ENCODE measurements at regions not wholly inside any gene's neighbourhood (a gene's known extent, or its start where the extent isn't known, plus 50 kb on each side); places are given as distances from the start of the nearest gene placed in this dataset.

DNA sequence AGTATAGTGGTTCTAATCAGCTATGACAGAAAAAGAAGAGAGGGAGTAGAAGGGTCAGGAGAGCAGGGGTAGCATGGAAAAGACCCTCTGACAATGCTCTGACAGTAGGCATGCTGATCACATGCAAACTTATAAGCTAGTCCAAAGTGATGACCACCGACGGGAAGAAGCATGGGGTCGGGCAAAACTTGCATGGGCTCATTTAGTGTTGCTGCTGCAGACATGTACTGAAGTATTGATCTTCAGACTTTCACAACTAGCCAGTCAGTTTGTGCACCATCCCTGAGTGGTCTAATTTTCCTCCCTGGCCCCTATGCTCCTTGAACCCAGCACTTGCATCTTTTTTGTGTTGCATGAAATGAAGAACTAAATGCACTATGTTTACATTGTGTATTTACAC is 225.4 kb downstream of the SYK start:
- ATAC-seq (no peak), DNase-seq (ENCODE audit: low read depth, low spot score) (no peak)
- no peaks in the 10 kb centered on the region for H3K36me3 ChIP-seq (ENCODE audit: control insufficient read depth, insufficient read depth, low read length)
- H3K9me3 ChIP-seq (ENCODE audit: control insufficient read depth, insufficient read depth, low read depth, low read length), result no peaks in the 10 kb centered on the region
- H3K4me3 ChIP-seq (ENCODE audit: low read depth in 2 of 2, low read length in 2 of 2), result no peak overlapping the region
- TF ChIP-seq TCF7L2 (IDR thresholded peaks at IDR 0.05; ENCODE audit: low read depth, low read length), result no peak
- TF ChIP-seq SIN3A (IDR thresholded peaks at IDR 0.05; ENCODE audit: borderline replicate concordance, insufficient read depth, low read depth, low read length), result no peak
- TF ChIP-seq, protein P1, sequence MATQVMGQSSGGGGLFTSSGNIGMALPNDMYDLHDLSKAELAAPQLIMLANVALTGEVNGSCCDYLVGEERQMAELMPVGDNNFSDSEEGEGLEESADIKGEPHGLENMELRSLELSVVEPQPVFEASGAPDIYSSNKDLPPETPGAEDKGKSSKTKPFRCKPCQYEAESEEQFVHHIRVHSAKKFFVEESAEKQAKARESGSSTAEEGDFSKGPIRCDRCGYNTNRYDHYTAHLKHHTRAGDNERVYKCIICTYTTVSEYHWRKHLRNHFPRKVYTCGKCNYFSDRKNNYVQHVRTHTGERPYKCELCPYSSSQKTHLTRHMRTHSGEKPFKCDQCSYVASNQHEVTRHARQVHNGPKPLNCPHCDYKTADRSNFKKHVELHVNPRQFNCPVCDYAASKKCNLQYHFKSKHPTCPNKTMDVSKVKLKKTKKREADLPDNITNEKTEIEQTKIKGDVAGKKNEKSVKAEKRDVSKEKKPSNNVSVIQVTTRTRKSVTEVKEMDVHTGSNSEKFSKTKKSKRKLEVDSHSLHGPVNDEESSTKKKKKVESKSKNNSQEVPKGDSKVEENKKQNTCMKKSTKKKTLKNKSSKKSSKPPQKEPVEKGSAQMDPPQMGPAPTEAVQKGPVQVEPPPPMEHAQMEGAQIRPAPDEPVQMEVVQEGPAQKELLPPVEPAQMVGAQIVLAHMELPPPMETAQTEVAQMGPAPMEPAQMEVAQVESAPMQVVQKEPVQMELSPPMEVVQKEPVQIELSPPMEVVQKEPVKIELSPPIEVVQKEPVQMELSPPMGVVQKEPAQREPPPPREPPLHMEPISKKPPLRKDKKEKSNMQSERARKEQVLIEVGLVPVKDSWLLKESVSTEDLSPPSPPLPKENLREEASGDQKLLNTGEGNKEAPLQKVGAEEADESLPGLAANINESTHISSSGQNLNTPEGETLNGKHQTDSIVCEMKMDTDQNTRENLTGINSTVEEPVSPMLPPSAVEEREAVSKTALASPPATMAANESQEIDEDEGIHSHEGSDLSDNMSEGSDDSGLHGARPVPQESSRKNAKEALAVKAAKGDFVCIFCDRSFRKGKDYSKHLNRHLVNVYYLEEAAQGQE (IDR thresholded peaks at IDR 0.05; ENCODE audit: insufficient read depth in 1 of 2, low read depth in 2 of 2, low read length in 1 of 2), result no peak
- TF ChIP-seq, protein P2, sequence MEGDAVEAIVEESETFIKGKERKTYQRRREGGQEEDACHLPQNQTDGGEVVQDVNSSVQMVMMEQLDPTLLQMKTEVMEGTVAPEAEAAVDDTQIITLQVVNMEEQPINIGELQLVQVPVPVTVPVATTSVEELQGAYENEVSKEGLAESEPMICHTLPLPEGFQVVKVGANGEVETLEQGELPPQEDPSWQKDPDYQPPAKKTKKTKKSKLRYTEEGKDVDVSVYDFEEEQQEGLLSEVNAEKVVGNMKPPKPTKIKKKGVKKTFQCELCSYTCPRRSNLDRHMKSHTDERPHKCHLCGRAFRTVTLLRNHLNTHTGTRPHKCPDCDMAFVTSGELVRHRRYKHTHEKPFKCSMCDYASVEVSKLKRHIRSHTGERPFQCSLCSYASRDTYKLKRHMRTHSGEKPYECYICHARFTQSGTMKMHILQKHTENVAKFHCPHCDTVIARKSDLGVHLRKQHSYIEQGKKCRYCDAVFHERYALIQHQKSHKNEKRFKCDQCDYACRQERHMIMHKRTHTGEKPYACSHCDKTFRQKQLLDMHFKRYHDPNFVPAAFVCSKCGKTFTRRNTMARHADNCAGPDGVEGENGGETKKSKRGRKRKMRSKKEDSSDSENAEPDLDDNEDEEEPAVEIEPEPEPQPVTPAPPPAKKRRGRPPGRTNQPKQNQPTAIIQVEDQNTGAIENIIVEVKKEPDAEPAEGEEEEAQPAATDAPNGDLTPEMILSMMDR (IDR thresholded peaks at IDR 0.05), result no peak
- no peak for TF ChIP-seq POLR2AphosphoS5 (IDR thresholded peaks at IDR 0.05; ENCODE audit: low read depth, low read length)
- intact Hi-C loops (cut with micrococcal nuclease; ENCODE audit: unreplicated experiment) (no loop called here), in situ Hi-C loops (cut with HindIII; ENCODE audit: low pct_unique_long_range_greater_than_20kb, low sequenced_read_pairs) (no loop called here)
- POLR2A ChIA-PET, result no interaction called here
- no peaks in the 10 kb centered on the region for H3K27me3 ChIP-seq (ENCODE audit: control insufficient read depth, insufficient read depth, low read length)
- BruUV-seq (replicated peaks), result no TSS peak
- CTCF ChIA-PET, result no interaction called here
- H3K4me1 ChIP-seq (ENCODE audit: control insufficient read depth, insufficient read depth, low read length), result no peaks in the 10 kb centered on the region
- no peak overlapping the region for H3K27ac ChIP-seq (ENCODE audit: low read length)

DNA sequence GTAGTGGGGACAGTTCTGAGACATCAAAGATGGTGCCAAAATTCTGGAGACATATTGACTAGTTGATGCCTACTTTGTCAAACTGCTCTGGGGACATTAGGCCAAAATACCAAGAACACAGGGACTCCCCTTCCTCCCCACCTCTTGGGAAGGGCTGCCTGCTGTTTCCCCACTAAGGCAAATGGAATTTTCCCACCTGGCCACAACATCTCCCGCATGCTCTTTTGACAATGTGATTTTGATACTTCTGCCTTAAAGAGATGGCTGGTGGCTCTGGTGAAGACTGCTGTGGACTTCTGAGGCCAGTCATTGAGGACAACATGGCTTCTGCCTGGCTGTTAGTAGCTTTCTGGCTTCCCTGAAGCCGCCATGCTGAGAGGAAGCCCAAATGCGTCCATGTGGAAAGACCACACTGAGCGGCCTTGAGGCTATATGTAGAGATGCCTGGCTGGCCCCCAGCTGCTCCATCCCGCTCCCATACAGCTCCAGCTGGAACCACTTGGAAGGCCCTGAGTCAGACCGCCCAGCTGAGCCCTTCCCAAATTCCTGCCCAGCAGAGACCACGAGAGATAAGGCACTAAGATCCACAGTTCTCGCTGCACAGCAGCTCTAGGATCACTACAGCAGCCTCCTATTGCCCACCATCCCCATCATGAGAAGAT is 226.7 kb downstream of the SYK start:
- TF ChIP-seq, protein P1 (IDR thresholded peaks at IDR 0.05; ENCODE audit: insufficient read depth in 1 of 2, low read depth in 2 of 2, low read length in 1 of 2), result no peak
- TF ChIP-seq POLR2AphosphoS5 (IDR thresholded peaks at IDR 0.05; ENCODE audit: low read depth, low read length) (no peak), SIN3A (IDR thresholded peaks at IDR 0.05; ENCODE audit: borderline replicate concordance, insufficient read depth, low read depth, low read length) (no peak)
- TF ChIP-seq, protein P2 (IDR thresholded peaks at IDR 0.05), result no peak
- H3K27me3 ChIP-seq (ENCODE audit: control insufficient read depth, insufficient read depth, low read length), result no peaks in the 10 kb centered on the region
- intact Hi-C loops (cut with micrococcal nuclease; ENCODE audit: unreplicated experiment) (no loop called here), in situ Hi-C loops (cut with HindIII; ENCODE audit: low pct_unique_long_range_greater_than_20kb, low sequenced_read_pairs) (no loop called here)
- H3K27ac ChIP-seq (ENCODE audit: low read length), result no peak overlapping the region
- ChIA-PET CTCF (no interaction called here), POLR2A (no interaction called here)
- no TSS peak for BruUV-seq (replicated peaks)
- no peaks in the 10 kb centered on the region for H3K4me1 ChIP-seq (ENCODE audit: control insufficient read depth, insufficient read depth, low read length)
- H3K9me3 ChIP-seq (ENCODE audit: control insufficient read depth, insufficient read depth, low read depth, low read length), result no peaks in the 10 kb centered on the region
- no peak overlapping the region for H3K4me3 ChIP-seq (ENCODE audit: low read depth in 2 of 2, low read length in 2 of 2)
- ATAC-seq (no peak), DNase-seq (ENCODE audit: low read depth, low spot score) (no peak)
- H3K36me3 ChIP-seq (ENCODE audit: control insufficient read depth, insufficient read depth, low read length), result no peaks in the 10 kb centered on the region
